AG04449 (cell line): ENCODE measurements at regions not wholly inside any gene's neighbourhood (a gene's known extent, or its start where the extent isn't known, plus 50 kb on each side); places are given as distances from the start of the nearest gene placed in this dataset.

Source experiments
- CTCF ChIA-PET: fragments of 350-600 bp; formaldehyde crosslinking; extraction: SDS; loops from one replicate; lab custom pipeline; 2021; ENCODE audit warnings: antibody characterized with exemption; lab: Yijun Ruan, JAX
- POLR2A ChIA-PET: fragments of 400-600, 350-600 bp; formaldehyde crosslinking; extraction: SDS; loops from one replicate; lab custom pipeline; 2020; ENCODE audit warnings: antibody characterized with exemption, inconsistent platforms; lab: Yijun Ruan, JAX
- DNase-seq: peaks from one replicate; pipeline ENCODE4 v3.0.0-alpha.2; 2010; ENCODE audit warnings: low read depth, low spot score
- H3K4me3 ChIP-seq: 2 replicates; pipeline ENCODE4 v1.5.1; 2011; ENCODE audit warnings: low read depth, mild to moderate bottlenecking, control low read depth, low read length
- CTCF ChIP-seq: IDR thresholded peaks from one replicate; pipeline ENCODE4 v1.5.1; 2011; ENCODE audit warnings: mild to moderate bottlenecking, moderate library complexity, low read length, control low read depth, inconsistent platforms; ENCODE audit not compliant: insufficient read depth; ENCODE audit errors: missing control alignments

- no peak overlapping the region for H3K4me3 ChIP-seq
- DNase-seq = no peak
- ChIA-PET POLR2A (no interaction called here), CTCF (no interaction called here)
- TF ChIP-seq CTCF = no peak
These were observed 562.8 kb downstream of the TMEM182 start for GRCh38 chr2:103324671-103325070.

GRCh38 chr2:103327386-103327785 is 565.6 kb downstream of the TMEM182 start:
- ChIA-PET POLR2A (no interaction called here), CTCF (no interaction called here)
- H3K4me3 ChIP-seq = no peak overlapping the region
- no peak for DNase-seq
- TF ChIP-seq CTCF = no peak

GRCh38 chr2:103327966-103328365 is 566.1 kb downstream of the TMEM182 start:
- CTCF ChIA-PET = no interaction called here

GRCh38 chr2:103335403-103335802 is 573.6 kb downstream of the TMEM182 start:
- no peak overlapping the region for H3K4me3 ChIP-seq
- POLR2A ChIA-PET = no interaction called here
- CTCF ChIA-PET = no interaction called here
- DNase-seq = no peak
- no peak for TF ChIP-seq CTCF

More at GRCh38 chr2:103327966-103328365, 566.1 kb downstream of the TMEM182 start:
- no peak for DNase-seq
- TF ChIP-seq CTCF = no peak
- POLR2A ChIA-PET = no interaction called here
- H3K4me3 ChIP-seq = no peak overlapping the region

- DNase-seq = no peak
- ChIA-PET CTCF (no interaction called here), POLR2A (no interaction called here)
- H3K4me3 ChIP-seq = no peak overlapping the region
- no peak for TF ChIP-seq CTCF
These were observed 577.0 kb downstream of the TMEM182 start for GRCh38 chr2:103338819-103339218.

GRCh38 chr2:103346780-103347179 is 584.9 kb downstream of the TMEM182 start:
- CTCF ChIA-PET = no interaction called here
- DNase-seq = no peak
- TF ChIP-seq CTCF = no peak
- H3K4me3 ChIP-seq = no peak overlapping the region
- POLR2A ChIA-PET = no interaction called here
